ENCODE measurements at regions not wholly inside any gene's neighbourhood (a gene's known extent, or its start where the extent isn't known, plus 50 kb on each side); places are given as distances from the start of the nearest gene placed in this dataset.

- Histone ChIP-seq H3K4me3 (ENCODE audit: low read depth, low read length) (no peak overlapping the region), H3K27ac (ENCODE audit: low read depth, low read length) (no peak overlapping the region), H3K9me3 (ENCODE audit: control insufficient read depth, insufficient read depth, low read length) (peaks cover 10% of the 10 kb centered on the region), H3K27me3 (ENCODE audit: control insufficient read depth, insufficient read depth, low read length) (no peaks in the 10 kb centered on the region)
- POLR2A ChIA-PET, result no interaction called here
- CTCF ChIA-PET, result no interaction called here
- TF ChIP-seq CTCF (IDR thresholded peaks at IDR 0.05; ENCODE audit: low read depth, low read length), result no peak
- no peak for DNase-seq (ENCODE audit: low read depth, low spot score)
Measured at GRCh38 chr18:51721388-51721787, 523.9 kb upstream of the MEX3C start.

GRCh38 chr18:51721996-51722395, 524.5 kb upstream of the MEX3C start:
- DNase-seq (ENCODE audit: low read depth, low spot score), result no peak
- no peak overlapping the region for H3K27ac ChIP-seq (ENCODE audit: low read depth, low read length)
- H3K27me3 ChIP-seq (ENCODE audit: control insufficient read depth, insufficient read depth, low read length), result no peaks in the 10 kb centered on the region
- H3K4me3 ChIP-seq (ENCODE audit: low read depth, low read length), result no peak overlapping the region
- ChIA-PET CTCF (no interaction called here), POLR2A (no interaction called here)
- TF ChIP-seq CTCF (IDR thresholded peaks at IDR 0.05; ENCODE audit: low read depth, low read length), result no peak
- H3K9me3 ChIP-seq (ENCODE audit: control insufficient read depth, insufficient read depth, low read length), result peaks cover 10% of the 10 kb centered on the region

- POLR2A ChIA-PET, result no interaction called here
- CTCF ChIA-PET, result no interaction called here
- H3K27ac ChIP-seq (ENCODE audit: low read depth, low read length), result no peak overlapping the region
- H3K4me3 ChIP-seq (ENCODE audit: low read depth, low read length), result no peak overlapping the region
- no peak for TF ChIP-seq CTCF (IDR thresholded peaks at IDR 0.05; ENCODE audit: low read depth, low read length)
- no peak for DNase-seq (ENCODE audit: low read depth, low spot score)
- H3K9me3 ChIP-seq (ENCODE audit: control insufficient read depth, insufficient read depth, low read length), result peaks cover 7% of the 10 kb centered on the region; the same call in 1 of the 2 replicates
- H3K27me3 ChIP-seq (ENCODE audit: control insufficient read depth, insufficient read depth, low read length), result no peaks in the 10 kb centered on the region
Measured at GRCh38 chr18:51724790-51725721, 527.6 kb upstream of the MEX3C start.

GRCh38 chr18:51726614-51727013, 529.1 kb upstream of the MEX3C start:
- TF ChIP-seq CTCF (IDR thresholded peaks at IDR 0.05; ENCODE audit: low read depth, low read length), result no peak
- ChIA-PET CTCF (no interaction called here), POLR2A (no interaction called here)
- Histone ChIP-seq H3K4me3 (ENCODE audit: low read depth, low read length) (no peak overlapping the region), H3K27ac (ENCODE audit: low read depth, low read length) (no peak overlapping the region), H3K9me3 (ENCODE audit: control insufficient read depth, insufficient read depth, low read length) (peaks cover 7% of the 10 kb centered on the region; the same call in 1 of the 2 replicates), H3K27me3 (ENCODE audit: control insufficient read depth, insufficient read depth, low read length) (no peaks in the 10 kb centered on the region)
- no peak for DNase-seq (ENCODE audit: low read depth, low spot score)

- no peaks in the 10 kb centered on the region for H3K27me3 ChIP-seq (ENCODE audit: control insufficient read depth, insufficient read depth, low read length)
- DNase-seq (ENCODE audit: low read depth, low spot score), result no peak
- CTCF ChIA-PET, result no interaction called here
Measured at GRCh38 chr18:51727780-51728179, 530.3 kb upstream of the MEX3C start.

More at GRCh38 chr18:51727780-51728179, 530.3 kb upstream of the MEX3C start:
- TF ChIP-seq CTCF (IDR thresholded peaks at IDR 0.05; ENCODE audit: low read depth, low read length), result no peak
- Histone ChIP-seq H3K9me3 (ENCODE audit: control insufficient read depth, insufficient read depth, low read length) (peaks cover 9% of the 10 kb centered on the region), H3K4me3 (ENCODE audit: low read depth, low read length) (no peak overlapping the region), H3K27ac (ENCODE audit: low read depth, low read length) (no peak overlapping the region)
- POLR2A ChIA-PET, result no interaction called here

Measured in AG04450 (cell line).